HG02852 (cell line): ENCODE measurements at regions not wholly inside any gene's neighbourhood (a gene's known extent, or its start where the extent isn't known, plus 50 kb on each side); places are given as distances from the start of the nearest gene placed in this dataset.

ENCODE experiments used
- ATAC-seq: cut with Tn5 transposase; IDR thresholded peaks from one replicate; pipeline ENCODE4 v1.9.1; 2021; ENCODE audit warnings: mild to moderate bottlenecking, moderate library complexity; ENCODE audit not compliant: unreplicated experiment

DNA sequence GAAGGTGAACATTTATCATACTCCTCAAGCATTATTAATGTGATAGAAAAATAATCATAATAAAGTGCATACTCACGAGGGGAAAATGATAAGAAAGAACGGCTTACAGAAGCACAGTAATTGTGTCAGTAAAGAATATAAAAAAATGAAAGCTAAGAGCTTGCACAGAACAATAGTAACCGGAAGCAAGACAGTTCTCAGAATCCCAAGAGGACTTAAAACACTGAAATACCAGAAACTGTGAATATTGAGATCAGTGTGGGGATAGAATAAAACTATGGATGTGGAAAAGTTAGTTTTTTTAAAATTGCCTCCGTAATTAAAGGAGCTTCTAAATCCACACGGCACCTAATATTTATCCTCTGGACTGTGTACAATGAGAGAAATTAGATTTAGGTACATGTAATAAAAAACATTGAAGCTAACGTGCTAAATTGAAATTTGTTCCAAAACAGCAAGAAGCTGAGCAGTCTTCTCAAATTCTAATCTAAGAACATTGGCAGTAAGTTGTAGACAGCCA, 482.7 kb downstream of the SLITRK6 start:
- ATAC-seq: no peak

DNA sequence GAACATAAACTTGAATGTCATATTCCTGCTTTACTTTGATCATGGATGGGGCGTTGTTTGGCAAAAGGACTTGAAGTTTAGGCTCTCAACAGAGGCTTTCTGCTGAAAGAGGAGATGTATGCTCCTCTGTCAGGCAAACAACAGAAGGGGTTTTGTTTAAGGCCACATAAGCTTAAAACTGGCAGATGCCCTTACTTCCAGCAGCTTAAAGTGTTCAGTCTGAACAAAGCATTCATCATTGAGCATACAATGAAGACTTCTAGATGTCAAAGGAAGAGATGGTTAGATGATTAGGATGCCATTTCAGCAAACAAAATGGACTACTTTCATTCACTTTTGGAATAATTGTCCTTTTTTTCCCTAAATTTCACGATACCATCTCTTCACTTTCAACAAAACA, 484.5 kb downstream of the SLITRK6 start:
- ATAC-seq: no peak

DNA sequence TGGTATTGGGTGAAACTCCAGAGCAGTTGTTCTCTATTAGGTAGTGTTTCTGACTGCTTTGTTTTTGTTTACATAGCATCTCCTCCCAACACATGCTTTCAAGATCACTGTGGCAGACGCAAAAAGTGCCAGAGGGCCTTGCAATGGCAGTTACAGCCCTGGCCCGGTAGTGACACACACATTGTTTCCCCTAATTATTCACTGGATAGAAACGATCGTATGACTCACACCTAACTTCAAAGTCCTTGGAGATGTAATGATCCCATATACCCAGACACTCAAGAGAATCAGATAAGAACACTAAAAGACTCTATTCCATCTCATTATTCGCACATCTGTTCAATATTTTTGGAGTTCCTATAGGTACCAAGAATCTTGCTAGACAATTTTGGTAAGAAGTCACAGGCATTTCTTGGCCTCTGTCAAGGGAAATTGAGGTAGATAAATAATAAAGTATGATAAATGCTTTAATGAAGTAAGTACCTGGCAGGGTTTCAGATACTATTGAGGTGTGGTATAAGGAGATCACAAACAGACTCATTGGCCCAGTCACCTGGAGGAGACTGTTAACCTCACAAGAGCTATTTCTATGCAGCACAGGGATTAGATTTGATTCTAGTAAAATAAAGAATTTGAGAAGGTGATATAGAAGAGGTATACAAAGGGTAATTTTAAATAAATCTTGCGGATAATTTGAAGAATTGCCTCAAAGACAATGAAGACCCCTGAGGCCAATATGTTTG, 485.3 kb downstream of the SLITRK6 start:
- ATAC-seq: no peak

DNA sequence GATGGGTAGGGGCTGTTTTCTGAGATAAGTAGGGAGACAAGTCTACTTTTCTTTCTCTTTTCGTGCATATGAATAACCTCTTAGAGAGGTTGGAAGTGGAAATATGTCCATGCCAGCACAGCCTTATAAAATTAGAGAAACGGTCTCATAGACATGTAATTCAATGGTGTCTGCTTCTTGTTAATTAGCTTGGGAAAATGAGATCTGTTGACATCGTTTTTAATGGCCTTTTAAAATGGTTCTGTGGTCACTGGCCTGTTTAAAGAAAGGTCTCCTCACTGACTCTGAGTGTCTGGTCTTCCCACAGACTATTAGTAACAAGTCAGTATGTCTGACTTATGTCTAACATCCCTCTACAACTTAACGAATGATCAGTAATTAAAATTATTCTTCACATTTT, 487.1 kb downstream of the SLITRK6 start:
- ATAC-seq: no peak

- ATAC-seq: no peak
Measured at GRCh38 chr13:85303630-85304029, 495.6 kb downstream of the SLITRK6 start.

DNA sequence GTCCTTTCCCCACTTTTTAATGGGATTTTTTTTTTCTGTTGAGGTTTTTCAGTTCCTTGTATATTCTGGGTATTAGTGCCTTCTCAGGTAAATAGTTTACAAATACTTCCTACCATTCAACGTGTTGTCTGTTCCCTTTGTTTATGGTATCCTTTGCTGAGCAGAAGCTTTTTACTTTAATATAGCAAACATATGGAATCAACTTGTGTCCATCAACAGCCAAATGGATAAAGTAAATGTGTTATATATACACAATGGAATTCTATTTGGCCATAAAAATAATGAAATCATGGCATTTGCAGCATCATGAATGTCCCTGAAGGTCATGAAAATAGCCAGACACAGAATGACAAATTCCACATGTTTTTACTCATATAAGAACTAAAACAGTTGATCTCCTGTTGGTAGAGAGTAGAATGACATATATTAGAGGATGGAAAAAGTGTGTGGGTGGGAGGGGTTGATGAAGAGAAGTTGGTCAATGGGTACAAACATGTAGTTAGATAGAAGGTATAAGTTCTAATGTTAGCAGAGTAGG, 500.8 kb downstream of the SLITRK6 start:
- no peak for ATAC-seq

- no peak for ATAC-seq
Measured at GRCh38 chr13:85288698-85289097, 510.5 kb downstream of the SLITRK6 start.

DNA sequence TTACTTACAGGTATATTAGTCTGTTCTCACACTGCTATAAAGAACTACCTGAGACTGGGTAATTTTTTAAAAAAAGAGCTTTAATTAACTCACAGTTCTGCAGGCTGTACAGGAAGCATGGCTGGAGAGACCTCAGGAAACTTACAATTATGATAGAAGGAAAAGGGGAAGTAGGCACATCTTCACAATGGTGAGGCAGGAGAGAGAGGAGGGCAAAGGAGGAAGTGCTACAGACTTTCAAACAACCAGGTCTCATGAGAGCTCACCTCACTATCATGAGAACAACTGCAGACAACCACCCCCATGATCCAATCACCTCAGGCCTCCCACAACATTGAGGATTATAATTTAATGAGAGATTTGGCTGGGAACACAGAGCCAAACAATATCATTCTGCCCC, 511.7 kb downstream of the SLITRK6 start:
- ATAC-seq: no peak

GRCh38 chr13:85286081-85286480, 513.1 kb downstream of the SLITRK6 start:
- ATAC-seq: no peak

DNA sequence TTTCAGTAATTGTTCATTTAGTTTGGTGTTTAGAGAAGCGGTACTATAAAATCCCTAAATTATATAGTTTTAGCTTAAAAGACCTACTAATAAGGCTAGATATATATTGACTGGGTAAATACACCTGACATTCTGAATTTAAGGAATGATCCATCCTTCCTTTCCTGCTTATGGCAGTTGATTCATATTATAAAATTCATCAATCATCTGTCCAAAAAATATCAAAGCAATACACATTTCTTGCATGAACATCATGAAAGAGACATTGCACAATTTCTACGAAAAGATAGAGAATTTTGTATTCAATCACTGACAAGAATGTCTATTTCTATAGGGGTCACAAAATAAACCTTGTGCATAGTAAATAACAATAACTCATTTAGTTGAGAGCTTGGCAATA, 514.9 kb downstream of the SLITRK6 start:
- ATAC-seq: no peak

DNA sequence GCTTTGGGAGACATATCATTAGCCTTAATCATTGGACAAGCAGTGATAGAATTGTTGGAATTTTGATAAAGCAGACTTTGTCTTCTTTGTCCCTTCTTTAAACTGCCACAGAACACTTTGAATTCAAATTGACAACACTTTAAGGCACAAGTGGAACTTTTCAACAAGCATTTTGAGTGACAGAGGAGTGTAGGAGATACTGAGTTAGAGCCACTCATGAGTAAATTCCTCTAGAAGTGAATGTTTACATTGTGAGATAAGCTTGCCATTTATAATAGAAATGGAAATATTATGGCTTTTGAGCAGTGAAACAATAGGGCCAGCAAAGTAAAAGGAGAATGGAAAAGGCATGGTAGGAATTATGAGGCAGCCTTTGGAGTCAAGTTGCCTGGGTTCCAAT, 515.8 kb downstream of the SLITRK6 start:
- no peak for ATAC-seq

DNA sequence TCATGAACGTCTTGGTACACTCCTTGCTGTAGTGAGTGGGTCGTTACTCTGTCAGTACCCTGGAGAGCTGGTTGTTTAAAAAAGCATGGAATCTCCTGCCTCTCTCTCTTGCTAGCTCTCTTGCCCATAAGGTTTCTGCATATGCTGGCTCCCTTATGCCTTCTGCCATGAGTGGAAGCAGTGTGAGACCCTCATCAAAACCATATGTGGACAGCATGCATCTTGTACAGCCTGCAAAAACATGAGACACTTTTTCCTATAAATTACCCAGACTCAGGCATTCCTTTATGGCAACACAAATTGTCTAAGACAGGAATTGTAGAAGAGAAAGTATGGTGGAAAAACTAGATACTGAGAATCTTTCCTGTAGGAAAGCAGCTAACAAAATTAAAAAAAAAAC, 516.3 kb downstream of the SLITRK6 start:
- ATAC-seq: no peak

GRCh38 chr13:85278851-85279250, 520.4 kb downstream of the SLITRK6 start:
- no peak for ATAC-seq

DNA sequence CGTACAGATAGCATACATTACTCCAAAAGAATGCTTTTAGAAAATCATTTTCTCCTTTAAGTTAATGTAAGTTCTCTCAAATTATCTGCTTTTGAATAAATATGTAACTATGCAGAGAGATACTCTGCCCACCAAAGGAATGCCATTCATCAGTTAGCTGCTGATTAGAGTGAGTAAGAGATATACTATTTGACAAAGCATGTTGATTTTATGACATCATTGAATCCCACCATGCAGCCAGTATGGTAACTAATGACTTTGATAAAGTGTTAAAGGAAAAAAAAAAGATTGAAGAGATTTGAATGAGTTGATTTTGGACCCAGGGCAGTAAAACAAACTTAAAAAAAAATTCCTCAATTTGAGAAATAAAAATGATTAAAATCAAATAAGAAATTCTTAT, 521.5 kb downstream of the SLITRK6 start:
- ATAC-seq: no peak

- ATAC-seq: no peak
Measured at GRCh38 chr13:85266771-85267170, 532.4 kb downstream of the SLITRK6 start.

DNA sequence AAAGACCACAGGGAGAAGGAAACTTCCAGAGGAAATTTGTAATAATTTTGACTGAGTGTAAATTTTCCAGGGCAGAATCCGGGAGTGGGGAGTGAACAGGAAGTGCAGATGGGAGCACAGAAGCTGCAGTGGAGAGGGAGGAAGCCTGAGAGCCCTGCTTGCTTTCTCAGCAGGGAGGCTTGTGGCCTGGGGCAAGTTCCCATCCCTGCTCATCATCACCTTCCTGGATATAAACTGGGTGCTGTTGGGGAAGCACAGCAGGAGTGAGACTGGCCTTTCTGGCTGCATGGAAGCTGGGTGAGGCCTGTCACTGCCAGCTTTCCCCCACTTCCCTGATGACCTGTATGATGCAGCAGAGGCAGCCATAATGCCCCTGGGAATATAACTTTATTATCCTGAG, 532.9 kb downstream of the SLITRK6 start:
- no peak for ATAC-seq

DNA sequence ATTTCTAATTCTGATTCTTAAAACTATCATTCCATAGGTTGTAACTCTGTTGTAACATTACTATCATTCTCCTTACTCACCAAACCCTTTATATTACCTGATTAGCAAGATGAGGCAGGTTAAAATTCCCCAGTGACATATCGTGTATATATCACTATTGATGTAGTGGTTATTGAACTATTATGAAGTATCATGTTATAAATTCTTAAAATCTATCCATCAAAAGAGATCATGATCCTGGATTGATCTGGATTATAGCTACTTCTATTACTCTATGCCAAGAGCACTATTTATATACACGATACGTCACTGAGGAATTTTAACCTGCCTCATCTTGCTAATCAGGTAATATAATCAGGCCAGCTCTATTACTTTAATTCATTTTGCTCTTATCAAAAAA, 533.9 kb downstream of the SLITRK6 start:
- no peak for ATAC-seq

DNA sequence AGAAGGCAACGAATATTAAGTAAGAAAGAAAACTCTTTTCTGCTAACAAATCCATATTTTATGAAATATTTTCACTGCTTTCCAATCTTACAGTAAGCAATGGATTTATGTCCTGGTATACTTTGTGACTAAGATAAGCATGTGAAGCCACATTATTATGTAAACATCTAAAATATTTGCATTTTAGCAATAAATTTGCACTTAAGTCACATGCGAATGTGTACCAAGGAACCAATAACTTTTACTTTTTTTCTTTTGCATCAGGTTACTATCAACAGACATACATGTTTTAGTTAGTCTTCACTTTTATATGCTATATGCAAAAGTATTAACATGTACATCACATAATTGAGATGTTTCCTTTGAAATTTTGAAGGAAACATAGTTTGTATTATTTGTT, 536.7 kb downstream of the SLITRK6 start:
- ATAC-seq: no peak

DNA sequence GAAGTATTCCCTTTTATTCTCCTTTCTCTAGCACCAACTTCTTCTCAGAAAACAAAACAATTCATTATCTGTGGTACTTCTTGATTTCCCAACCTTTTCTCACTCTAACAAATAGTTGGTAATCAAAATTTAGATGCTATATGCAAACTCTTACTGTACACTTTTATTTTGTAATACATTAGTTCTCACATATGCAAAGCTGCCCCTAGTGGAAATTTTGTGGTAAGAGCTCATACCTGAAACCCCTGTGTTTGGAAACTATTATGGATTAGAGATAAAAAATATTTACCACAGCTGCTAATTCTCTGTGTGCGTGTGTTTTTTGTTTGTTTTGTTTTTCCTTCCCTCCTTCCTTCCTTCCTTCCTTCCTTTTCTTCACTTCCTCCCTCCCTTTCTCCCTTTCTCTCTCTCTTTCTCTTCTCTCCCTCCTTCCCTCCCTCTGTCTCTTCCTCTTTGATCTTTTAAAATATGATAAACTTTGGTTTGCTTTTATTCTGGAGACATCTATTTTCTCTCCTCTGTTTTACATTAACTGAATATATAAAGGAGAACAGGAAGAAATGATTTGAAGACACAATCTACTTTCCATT, 537.4 kb downstream of the SLITRK6 start:
- ATAC-seq: no peak

DNA sequence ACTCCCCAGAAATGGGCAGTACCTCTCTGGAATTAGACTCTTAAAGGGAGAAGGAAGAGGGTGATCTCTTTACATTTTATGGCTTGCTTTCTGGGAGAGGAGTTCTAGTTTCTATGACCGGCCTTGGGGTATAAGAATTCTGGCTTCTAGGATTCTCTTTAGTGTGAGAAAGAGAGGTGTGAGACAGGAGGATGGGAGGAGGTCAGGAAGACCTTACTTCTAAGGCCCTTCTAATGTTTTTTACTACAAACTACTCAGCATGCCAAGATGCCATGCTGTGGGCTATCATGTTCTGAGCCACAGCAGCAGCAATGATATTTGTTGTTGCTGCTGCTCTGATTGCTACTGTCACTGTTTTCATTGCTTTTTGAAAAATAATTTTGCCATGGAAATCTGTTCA, 538.3 kb downstream of the SLITRK6 start:
- no peak for ATAC-seq

DNA sequence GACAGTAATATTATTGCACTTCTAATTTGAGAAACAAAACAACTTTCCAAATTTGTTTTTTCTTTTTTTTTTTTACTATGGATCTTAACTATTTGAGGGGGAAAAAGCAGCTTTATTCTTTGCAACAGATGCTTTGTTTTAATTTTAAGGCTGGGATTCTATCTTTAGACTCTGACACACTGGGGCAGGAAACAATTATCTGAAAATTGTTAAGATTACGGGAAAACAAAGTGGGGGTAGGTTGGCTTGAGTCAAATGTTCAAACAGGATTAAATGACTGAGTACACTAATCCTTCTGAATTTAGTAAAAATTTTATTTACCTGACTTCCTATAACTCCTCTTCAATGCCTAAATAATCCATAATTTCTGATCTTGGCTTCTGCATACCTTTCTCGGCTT, 543.2 kb downstream of the SLITRK6 start:
- ATAC-seq: no peak

DNA sequence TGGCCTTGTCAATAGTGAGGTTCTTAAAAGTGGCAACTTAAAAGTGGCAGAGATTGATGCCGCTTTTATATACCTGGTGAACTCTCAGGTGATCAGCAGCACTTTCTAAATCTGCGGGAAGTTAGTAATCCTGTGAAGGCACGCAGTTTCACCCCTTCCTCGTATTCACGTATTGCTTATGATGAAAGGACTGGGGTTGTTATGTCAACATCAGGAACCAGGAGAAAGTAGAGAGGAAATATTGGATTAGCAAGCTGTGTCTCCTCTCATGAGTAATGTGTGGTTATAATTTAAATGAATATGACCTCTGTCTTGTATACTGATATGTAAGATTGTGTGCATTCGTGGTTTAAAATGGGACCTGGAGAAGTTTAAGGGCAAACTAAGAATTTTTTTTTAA, 544.6 kb downstream of the SLITRK6 start:
- ATAC-seq: no peak
